Calu3 (cell line): ENCODE measurements at regions not wholly inside any gene's neighbourhood (a gene's known extent, or its start where the extent isn't known, plus 50 kb on each side); places are given as distances from the start of the nearest gene placed in this dataset.

Experiments
- BruUV-seq: library from RNA; stranded (reverse); fragments of 400-500 nt; replicated peaks from 2 replicates; lab custom pipeline; 2021; lab: Mats Ljungman, UMichigan
- CTCF ChIA-PET: fragments of 300-600 bp; sonication (Branson Sonifier 250); formaldehyde crosslinking; loops from one replicate; lab custom pipeline; 2022; ENCODE audit warnings: antibody characterized with exemption; lab: Charles Lee
- DNase-seq: peaks from one replicate; pipeline ENCODE4 v3.0.0; 2022
- H3K27ac Mint-ChIP-seq: one replicate; pipeline ENCODE4 v1.8.0; 2022; ENCODE audit warnings: mixed read lengths; ENCODE audit not compliant: unreplicated experiment
- H3K27me3 Mint-ChIP-seq: one replicate; pipeline ENCODE4 v1.8.0; 2022; ENCODE audit warnings: mixed read lengths; ENCODE audit not compliant: unreplicated experiment
- H3K36me3 Mint-ChIP-seq: one replicate; pipeline ENCODE4 v1.8.0; 2022; ENCODE audit warnings: mild to moderate bottlenecking, moderate library complexity, mixed read lengths; ENCODE audit not compliant: insufficient read depth, unreplicated experiment
- H3K4me1 Mint-ChIP-seq: one replicate; pipeline ENCODE4 v1.8.0; 2022; ENCODE audit warnings: mild to moderate bottlenecking, low read depth, mixed read lengths; ENCODE audit not compliant: unreplicated experiment
- H3K4me3 Mint-ChIP-seq: one replicate; pipeline ENCODE4 v1.8.0; 2022; ENCODE audit warnings: mild to moderate bottlenecking, low read depth, moderate library complexity, mixed read lengths; ENCODE audit not compliant: unreplicated experiment
- H3K9me3 Mint-ChIP-seq: one replicate; pipeline ENCODE4 v1.8.0; 2022; ENCODE audit warnings: low read depth, mixed read lengths; ENCODE audit not compliant: unreplicated experiment
- CTCF ChIP-seq: fragments of 200-600 bp; IDR thresholded peaks from one replicate; pipeline ENCODE4 v1.8.0; 2022; ENCODE audit warnings: antibody characterized with exemption; ENCODE audit not compliant: unreplicated experiment
- intact Hi-C: fragments of 100-400 bp; cut with micrococcal nuclease; formaldehyde crosslinking; loops from one replicate; pipeline ENCODE4 v1.10.0; 2022; ENCODE audit not compliant: unreplicated experiment

- Mint-ChIP-seq H3K9me3 (no peaks in the 10 kb centered on the region), H3K27me3 (no peaks in the 10 kb centered on the region), H3K4me1 (peaks cover 15% of the 10 kb centered on the region), H3K36me3 (no peaks in the 10 kb centered on the region), H3K27ac (no peak overlapping the region), H3K4me3 (no peak overlapping the region)
- BruUV-seq = no TSS peak
- peak; percentile 55 for DNase-seq
- peak; percentile 34 for TF ChIP-seq CTCF
- CTCF ChIA-PET = interaction anchor here (0.6 to 1.5 kb wide), 5 partner anchors 19 to 769 kb away, joined by 3 to 4 read pairs (median 3); no protein-coding TSS in a partner anchor
- intact Hi-C loops = loop anchor here (2.0 to 10.0 kb wide), 6 partner anchors 90 to 1060 kb away; no protein-coding TSS in a partner anchor
These were observed 661.6 kb downstream of the RAPGEF2 start for GRCh38 chr4:159764343-159764952.

- no peak overlapping the region for H3K4me3 Mint-ChIP-seq
- DNase-seq = no peak
- H3K9me3 Mint-ChIP-seq = no peaks in the 10 kb centered on the region
- no peak for TF ChIP-seq CTCF
- intact Hi-C loops = loop anchor here (2.0 to 10.0 kb wide), 5 partner anchors 89 to 1059 kb away; no protein-coding TSS in a partner anchor
- no TSS peak for BruUV-seq
- CTCF ChIA-PET = interaction anchor here (1.5 kb wide), 1 partner anchor 142 kb away, joined by 4 read pairs; no protein-coding TSS in a partner anchor
- H3K4me1 Mint-ChIP-seq = peaks cover 17% of the 10 kb centered on the region
- H3K36me3 Mint-ChIP-seq = no peaks in the 10 kb centered on the region
- no peaks in the 10 kb centered on the region for H3K27me3 Mint-ChIP-seq
- H3K27ac Mint-ChIP-seq = no peak overlapping the region
These were observed 662.5 kb downstream of the RAPGEF2 start for GRCh38 chr4:159765382-159765781.

- intact Hi-C loops = loop anchor here (10.0 kb wide), 4 partner anchors 89 to 1059 kb away; no protein-coding TSS in a partner anchor
- Mint-ChIP-seq H3K36me3 (no peaks in the 10 kb centered on the region), H3K9me3 (no peaks in the 10 kb centered on the region), H3K27ac (no peak overlapping the region), H3K4me1 (peaks cover 24% of the 10 kb centered on the region), H3K27me3 (no peaks in the 10 kb centered on the region), H3K4me3 (no peak overlapping the region)
- no peak for DNase-seq
- TF ChIP-seq CTCF = no peak
- BruUV-seq = no TSS peak
- CTCF ChIA-PET = no interaction called here
These were observed 663.4 kb downstream of the RAPGEF2 start for GRCh38 chr4:159766241-159766640.

- intact Hi-C loops = loop anchor here (10.0 kb wide), 4 partner anchors 87 to 1057 kb away; no protein-coding TSS in a partner anchor
- Mint-ChIP-seq H3K27ac (no peak overlapping the region), H3K4me3 (no peak overlapping the region), H3K9me3 (no peaks in the 10 kb centered on the region), H3K36me3 (no peaks in the 10 kb centered on the region), H3K4me1 (peaks cover 26% of the 10 kb centered on the region), H3K27me3 (no peaks in the 10 kb centered on the region)
- CTCF ChIA-PET = no interaction called here
- DNase-seq = no peak
- BruUV-seq = no TSS peak
- no peak for TF ChIP-seq CTCF
These were observed 664.5 kb downstream of the RAPGEF2 start for GRCh38 chr4:159767406-159767805.
